ENCODE measurements at regions not wholly inside any gene's neighbourhood (a gene's known extent, or its start where the extent isn't known, plus 50 kb on each side); places are given as distances from the start of the nearest gene placed in this dataset.
"Not testable (repeated sequence)": the region's sequence is repeated elsewhere in the genome, so short reads cannot be mapped to it uniquely, and the experiment has no call there.

- TF ChIP-seq, protein P1, sequence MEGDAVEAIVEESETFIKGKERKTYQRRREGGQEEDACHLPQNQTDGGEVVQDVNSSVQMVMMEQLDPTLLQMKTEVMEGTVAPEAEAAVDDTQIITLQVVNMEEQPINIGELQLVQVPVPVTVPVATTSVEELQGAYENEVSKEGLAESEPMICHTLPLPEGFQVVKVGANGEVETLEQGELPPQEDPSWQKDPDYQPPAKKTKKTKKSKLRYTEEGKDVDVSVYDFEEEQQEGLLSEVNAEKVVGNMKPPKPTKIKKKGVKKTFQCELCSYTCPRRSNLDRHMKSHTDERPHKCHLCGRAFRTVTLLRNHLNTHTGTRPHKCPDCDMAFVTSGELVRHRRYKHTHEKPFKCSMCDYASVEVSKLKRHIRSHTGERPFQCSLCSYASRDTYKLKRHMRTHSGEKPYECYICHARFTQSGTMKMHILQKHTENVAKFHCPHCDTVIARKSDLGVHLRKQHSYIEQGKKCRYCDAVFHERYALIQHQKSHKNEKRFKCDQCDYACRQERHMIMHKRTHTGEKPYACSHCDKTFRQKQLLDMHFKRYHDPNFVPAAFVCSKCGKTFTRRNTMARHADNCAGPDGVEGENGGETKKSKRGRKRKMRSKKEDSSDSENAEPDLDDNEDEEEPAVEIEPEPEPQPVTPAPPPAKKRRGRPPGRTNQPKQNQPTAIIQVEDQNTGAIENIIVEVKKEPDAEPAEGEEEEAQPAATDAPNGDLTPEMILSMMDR (IDR thresholded peaks at IDR 0.05; ENCODE audit: insufficient read depth, low read depth, low read length), result no peak
- H3K4me3 ChIP-seq (ENCODE audit: low read depth, low read length), result no peak overlapping the region
- DNase-seq (ENCODE audit: low read depth), result no peak
Measured at GRCh38 chr3:110620118-110620517, 451.5 kb upstream of the NECTIN3 start.

GRCh38 chr3:110623571-110623970, 448.0 kb upstream of the NECTIN3 start:
- H3K4me3 ChIP-seq (ENCODE audit: low read depth, low read length), result no peak overlapping the region
- DNase-seq (ENCODE audit: low read depth), result no peak
- TF ChIP-seq, protein P1 (IDR thresholded peaks at IDR 0.05; ENCODE audit: insufficient read depth, low read depth, low read length), result no peak

- peak; percentile 10 for DNase-seq (ENCODE audit: low read depth)
- no peak overlapping the region for H3K4me3 ChIP-seq (ENCODE audit: low read depth, low read length)
Measured at GRCh38 chr3:110624576-110624975, 447.0 kb upstream of the NECTIN3 start.

GRCh38 chr3:110625201-110625747, 446.3 kb upstream of the NECTIN3 start:
- TF ChIP-seq, protein P1 (IDR thresholded peaks at IDR 0.05; ENCODE audit: insufficient read depth, low read depth, low read length), result no peak
- DNase-seq (ENCODE audit: low read depth), result peak; percentile 8
- no peak overlapping the region for H3K4me3 ChIP-seq (ENCODE audit: low read depth, low read length)

More at GRCh38 chr3:110624576-110624975, 447.0 kb upstream of the NECTIN3 start:
- TF ChIP-seq, protein P1 (IDR thresholded peaks at IDR 0.05; ENCODE audit: insufficient read depth, low read depth, low read length), result no peak

- H3K4me3 ChIP-seq (ENCODE audit: low read depth, low read length); DNase-seq (ENCODE audit: low read depth): not testable (repeated sequence)
Measured at GRCh38 chr3:110626652-110627111, 444.9 kb upstream of the NECTIN3 start.

- H3K4me3 ChIP-seq (ENCODE audit: low read depth, low read length), result no peak overlapping the region
- no peak for DNase-seq (ENCODE audit: low read depth)
- TF ChIP-seq, protein P1 (IDR thresholded peaks at IDR 0.05; ENCODE audit: insufficient read depth, low read depth, low read length), result no peak
Measured at GRCh38 chr3:110628650-110629301, 442.8 kb upstream of the NECTIN3 start.

DNA sequence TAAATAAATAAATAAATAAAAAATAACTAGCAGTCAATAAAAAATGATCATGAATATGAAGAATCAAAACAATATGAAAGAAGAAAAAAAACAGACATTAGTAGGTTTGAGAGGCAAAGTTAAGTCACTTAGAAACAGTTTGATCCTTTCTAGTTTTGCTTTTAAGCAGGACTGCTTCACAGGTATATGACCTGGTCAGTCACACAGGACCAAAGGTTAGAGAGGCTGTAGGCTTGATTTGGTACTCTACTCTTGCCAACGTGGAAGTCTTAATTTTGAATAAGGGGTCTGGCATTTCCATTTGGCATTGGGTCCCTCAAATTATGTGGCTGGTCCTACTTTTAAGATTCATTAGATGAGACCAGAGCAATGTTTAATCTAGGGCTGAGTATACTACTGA, 441.7 kb upstream of the NECTIN3 start:
- DNase-seq (ENCODE audit: low read depth), result no peak
- H3K4me3 ChIP-seq (ENCODE audit: low read depth, low read length), result no peak overlapping the region
- TF ChIP-seq, protein P1 (IDR thresholded peaks at IDR 0.05; ENCODE audit: insufficient read depth, low read depth, low read length), result no peak
